ENCODE measurements at regions not wholly inside any gene's neighbourhood (a gene's known extent, or its start where the extent isn't known, plus 50 kb on each side); places are given as distances from the start of the nearest gene placed in this dataset.

DNA sequence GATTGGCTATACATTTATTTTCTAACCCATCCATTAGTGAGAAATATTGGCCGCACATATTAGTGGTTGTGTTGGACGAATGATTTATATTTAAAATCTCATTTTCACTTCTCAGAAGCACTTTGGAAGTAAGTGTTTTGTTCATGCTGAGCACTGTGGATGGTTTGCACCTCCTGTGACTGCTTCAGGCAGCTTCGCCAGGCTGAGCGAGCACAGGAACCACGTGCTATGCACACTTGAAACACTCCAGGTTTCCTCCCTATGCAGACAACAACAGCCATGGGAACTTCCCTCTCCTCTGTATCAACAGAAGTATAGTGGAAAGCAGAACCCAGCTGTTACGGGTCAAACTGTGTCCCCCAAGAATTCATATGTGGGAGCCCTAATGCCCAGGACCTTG is 67.3 kb upstream of the WDR11 start:
- POLR2A ChIA-PET = no interaction called here
- DNase-seq (ENCODE audit: unreplicated experiment) = no peak
- intact Hi-C loops (cut with micrococcal nuclease) = no loop called here
- Mint-ChIP-seq H3K27ac (ENCODE audit: low read depth, unreplicated experiment) (no peak overlapping the region), H3K36me3 (ENCODE audit: insufficient read depth, unreplicated experiment) (no peaks in the 10 kb centered on the region), H3K4me3 (ENCODE audit: unreplicated experiment) (no peak overlapping the region), H3K4me1 (ENCODE audit: insufficient read depth, unreplicated experiment) (no peaks in the 10 kb centered on the region), H3K9me3 (ENCODE audit: unreplicated experiment) (no peaks in the 10 kb centered on the region), H3K27me3 (ENCODE audit: insufficient read depth, unreplicated experiment) (peaks cover 43% of the 10 kb centered on the region)
- BruUV-seq (replicated peaks) = no TSS peak
- CTCF ChIA-PET = no interaction called here
- TF ChIP-seq CTCF (IDR thresholded peaks at IDR 0.05; ENCODE audit: unreplicated experiment) = no peak

GRCh38 chr10:120788771-120789170 is 62.4 kb upstream of the WDR11 start:
- Mint-ChIP-seq H3K9me3 (ENCODE audit: unreplicated experiment) (no peaks in the 10 kb centered on the region), H3K4me3 (ENCODE audit: unreplicated experiment) (no peak overlapping the region), H3K36me3 (ENCODE audit: insufficient read depth, unreplicated experiment) (no peaks in the 10 kb centered on the region), H3K27me3 (ENCODE audit: insufficient read depth, unreplicated experiment) (peaks cover 42% of the 10 kb centered on the region), H3K4me1 (ENCODE audit: insufficient read depth, unreplicated experiment) (no peaks in the 10 kb centered on the region), H3K27ac (ENCODE audit: low read depth, unreplicated experiment) (no peak overlapping the region)
- CTCF ChIA-PET = no interaction called here
- no peak for DNase-seq (ENCODE audit: unreplicated experiment)
- TF ChIP-seq CTCF (IDR thresholded peaks at IDR 0.05; ENCODE audit: unreplicated experiment) = no peak
- BruUV-seq (replicated peaks) = no TSS peak
- POLR2A ChIA-PET = no interaction called here
- intact Hi-C loops (cut with micrococcal nuclease) = no loop called here

GRCh38 chr10:120789303-120790203 is 61.6 kb upstream of the WDR11 start:
- Mint-ChIP-seq H3K4me1 (ENCODE audit: insufficient read depth, unreplicated experiment) (no peaks in the 10 kb centered on the region), H3K9me3 (ENCODE audit: unreplicated experiment) (no peaks in the 10 kb centered on the region), H3K36me3 (ENCODE audit: insufficient read depth, unreplicated experiment) (no peaks in the 10 kb centered on the region), H3K4me3 (ENCODE audit: unreplicated experiment) (no peak overlapping the region), H3K27ac (ENCODE audit: low read depth, unreplicated experiment) (no peak overlapping the region), H3K27me3 (ENCODE audit: insufficient read depth, unreplicated experiment) (peaks cover 39% of the 10 kb centered on the region)
- POLR2A ChIA-PET = no interaction called here
- intact Hi-C loops (cut with micrococcal nuclease) = no loop called here
- no TSS peak for BruUV-seq (replicated peaks)
- CTCF ChIA-PET = no interaction called here
- no peak for DNase-seq (ENCODE audit: unreplicated experiment)
- TF ChIP-seq CTCF (IDR thresholded peaks at IDR 0.05; ENCODE audit: unreplicated experiment) = no peak

GRCh38 chr10:120791316-120791715 is 59.8 kb upstream of the WDR11 start:
- CTCF ChIA-PET = no interaction called here
- no peak for DNase-seq (ENCODE audit: unreplicated experiment)
- no TSS peak for BruUV-seq (replicated peaks)
- TF ChIP-seq CTCF (IDR thresholded peaks at IDR 0.05; ENCODE audit: unreplicated experiment) = no peak
- Mint-ChIP-seq H3K36me3 (ENCODE audit: insufficient read depth, unreplicated experiment) (no peaks in the 10 kb centered on the region), H3K4me3 (ENCODE audit: unreplicated experiment) (no peak overlapping the region), H3K27ac (ENCODE audit: low read depth, unreplicated experiment) (no peak overlapping the region), H3K4me1 (ENCODE audit: insufficient read depth, unreplicated experiment) (no peaks in the 10 kb centered on the region), H3K9me3 (ENCODE audit: unreplicated experiment) (no peaks in the 10 kb centered on the region), H3K27me3 (ENCODE audit: insufficient read depth, unreplicated experiment) (peaks cover 23% of the 10 kb centered on the region)
- POLR2A ChIA-PET = no interaction called here
- intact Hi-C loops (cut with micrococcal nuclease) = no loop called here

Data from MCF 10A (cell line).